ENCODE measurements at regions not wholly inside any gene's neighbourhood (a gene's known extent, or its start where the extent isn't known, plus 50 kb on each side); places are given as distances from the start of the nearest gene placed in this dataset.
"Not testable (repeated sequence)": the region's sequence is repeated elsewhere in the genome, so short reads cannot be mapped to it uniquely, and the experiment has no call there.

GRCh38 chr11:86749821-86750401, 50.4 kb upstream of the PRSS23 start:
- DNase-seq, result no peak

DNA sequence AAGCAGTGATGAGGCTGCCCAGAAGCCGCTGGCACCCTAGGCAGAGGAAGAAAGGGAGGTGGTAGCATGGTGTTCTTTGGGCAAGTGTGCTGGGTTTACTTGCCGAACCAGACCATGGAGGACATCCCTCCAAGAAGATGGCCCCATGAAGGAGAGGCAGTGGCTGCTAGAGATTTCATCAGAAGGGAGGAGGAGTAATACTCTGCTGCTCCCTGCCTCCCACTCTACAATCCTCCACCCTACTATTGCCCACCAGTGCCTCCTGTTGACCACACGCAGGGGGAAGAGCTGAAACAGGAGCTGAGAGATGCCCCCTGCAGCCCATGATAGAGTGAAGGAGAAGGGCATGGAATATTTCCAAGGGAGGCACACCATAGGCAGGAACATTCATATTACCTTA, 51.0 kb upstream of the PRSS23 start:
- no peak for DNase-seq

DNA sequence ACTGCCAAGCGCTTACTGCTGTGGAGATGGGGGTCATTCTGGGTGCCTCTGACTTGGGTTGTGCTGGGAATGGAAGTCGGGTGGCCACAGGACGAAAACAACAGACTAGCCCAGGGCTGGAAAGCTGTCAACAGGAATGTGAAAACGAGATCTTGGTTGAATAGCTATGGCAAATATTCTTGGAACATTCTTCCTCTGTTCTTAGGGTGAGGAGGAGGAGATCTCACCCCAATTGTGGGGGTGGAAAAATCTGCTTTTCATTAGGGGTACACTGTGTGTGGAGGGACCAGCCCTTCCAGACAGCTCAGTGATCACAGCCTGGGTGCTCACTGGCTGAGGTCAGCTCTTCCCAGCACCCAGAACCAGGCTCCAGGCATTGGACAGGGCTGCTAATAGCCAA, 52.0 kb upstream of the PRSS23 start:
- no peak for DNase-seq

DNA sequence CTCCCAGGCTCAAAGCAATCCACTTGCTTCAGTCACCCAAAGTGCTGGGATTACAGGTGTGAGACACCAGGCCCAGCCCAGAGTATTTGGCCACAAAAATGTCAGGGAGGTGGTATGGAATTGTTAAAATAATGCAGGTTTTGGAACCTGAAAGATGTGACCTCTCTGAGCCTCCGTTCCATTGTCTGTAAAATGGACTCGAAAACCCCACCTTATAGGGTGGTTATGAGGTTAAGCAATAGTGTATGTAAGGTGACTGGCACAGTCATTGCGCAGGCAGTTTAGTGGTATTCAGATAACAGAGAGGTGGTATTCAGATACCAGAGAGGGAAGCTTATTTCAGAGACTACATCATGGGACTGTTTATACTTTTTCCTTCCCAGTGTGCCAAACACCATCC, 52.5 kb upstream of the PRSS23 start:
- DNase-seq, result no peak

DNA sequence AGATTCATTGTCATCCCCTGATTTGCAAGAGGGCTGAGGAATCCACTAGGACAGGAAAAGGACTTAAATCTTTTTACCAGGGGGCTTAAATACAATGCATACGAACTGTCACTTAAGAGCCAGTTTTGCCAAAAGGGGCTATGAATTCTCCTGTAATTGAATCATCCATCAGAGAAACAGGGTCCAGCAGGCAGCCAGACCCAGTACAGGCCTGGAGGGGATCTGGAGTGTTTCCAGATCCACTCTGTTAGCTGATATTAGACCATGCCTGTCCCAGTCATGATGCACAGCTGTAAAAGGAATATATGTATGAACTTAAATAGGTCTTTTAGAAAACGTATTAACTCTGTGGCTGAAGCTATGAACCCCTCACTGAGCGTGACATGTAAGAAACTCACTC, 53.8 kb upstream of the PRSS23 start:
- no peak for DNase-seq

GRCh38 chr11:86745571-86745970, 54.8 kb upstream of the PRSS23 start:
- DNase-seq, result no peak

GRCh38 chr11:86743223-86744118, 56.9 kb upstream of the PRSS23 start:
- peak; percentile 56 for DNase-seq

- DNase-seq, result peak; percentile 68
Observed at GRCh38 chr11:86741839-86742805, 58.2 kb upstream of the PRSS23 start.

GRCh38 chr11:86741484-86741835, 58.9 kb upstream of the PRSS23 start:
- DNase-seq, result no peak

- DNase-seq, result no peak
Observed at GRCh38 chr11:86740628-86741483, 59.5 kb upstream of the PRSS23 start.

GRCh38 chr11:86738568-86738967, 61.8 kb upstream of the PRSS23 start:
- DNase-seq, result no peak

- no peak for DNase-seq
Observed at GRCh38 chr11:86737737-86738136, 62.6 kb upstream of the PRSS23 start.

DNA sequence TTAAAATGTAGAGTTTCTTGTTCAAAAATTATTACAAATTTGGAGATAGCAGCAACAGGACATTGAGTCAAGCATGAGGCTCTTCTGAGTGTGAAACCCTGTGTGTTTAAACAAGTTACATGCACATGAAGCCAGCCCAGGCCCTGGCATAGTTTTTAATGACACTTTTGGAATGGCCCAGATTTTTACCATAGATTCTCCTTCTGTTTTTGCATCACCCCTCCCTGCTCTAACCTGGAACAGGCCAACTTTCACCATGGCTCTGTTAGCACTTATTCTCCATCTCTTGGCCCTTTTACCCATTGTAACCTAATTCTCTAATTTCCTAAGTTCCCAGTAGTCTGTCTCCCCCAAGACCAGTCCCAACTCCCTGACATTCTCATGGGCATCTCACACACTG, 63.1 kb upstream of the PRSS23 start:
- DNase-seq, result no peak

DNA sequence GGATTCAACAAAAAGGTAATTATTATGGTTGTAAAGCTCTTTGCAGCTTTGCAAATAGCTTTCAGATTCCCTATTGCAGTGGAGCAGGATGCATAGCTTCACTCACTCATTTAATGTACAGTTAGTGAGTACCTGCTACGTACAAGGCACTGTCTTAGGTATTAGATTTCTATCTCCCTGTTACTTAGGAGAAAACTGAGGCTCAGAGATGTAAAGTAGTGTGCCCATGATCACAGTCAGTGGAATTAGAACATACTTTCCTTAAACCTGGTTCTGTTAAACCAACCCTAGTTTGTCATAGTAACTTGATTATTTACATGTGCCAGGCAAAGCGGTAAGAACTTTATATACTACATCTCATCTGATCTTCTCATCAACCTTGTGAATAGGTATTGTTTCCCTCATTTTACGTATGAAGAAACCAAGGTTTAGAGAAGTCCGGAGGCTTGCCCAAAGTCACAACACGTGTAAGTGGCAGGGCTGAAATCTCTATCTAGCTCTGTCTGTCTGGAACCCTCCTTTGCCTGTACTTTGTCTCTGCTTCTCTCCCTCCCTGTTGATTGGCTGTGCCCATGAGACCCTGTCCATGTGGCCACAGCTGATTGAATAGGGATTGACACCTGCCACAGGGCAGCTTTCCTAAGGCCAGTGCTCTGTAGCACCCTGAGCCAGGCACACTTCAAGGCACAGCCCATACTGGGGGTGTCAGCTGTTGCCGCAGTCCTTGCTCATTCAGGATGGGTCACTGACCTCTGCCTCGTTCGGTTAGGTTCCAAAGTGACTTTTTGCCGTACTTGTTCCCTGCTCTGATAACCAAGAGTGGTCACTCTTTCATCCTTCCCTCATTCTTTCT, 63.8 kb upstream of the PRSS23 start:
- no peak for DNase-seq

DNA sequence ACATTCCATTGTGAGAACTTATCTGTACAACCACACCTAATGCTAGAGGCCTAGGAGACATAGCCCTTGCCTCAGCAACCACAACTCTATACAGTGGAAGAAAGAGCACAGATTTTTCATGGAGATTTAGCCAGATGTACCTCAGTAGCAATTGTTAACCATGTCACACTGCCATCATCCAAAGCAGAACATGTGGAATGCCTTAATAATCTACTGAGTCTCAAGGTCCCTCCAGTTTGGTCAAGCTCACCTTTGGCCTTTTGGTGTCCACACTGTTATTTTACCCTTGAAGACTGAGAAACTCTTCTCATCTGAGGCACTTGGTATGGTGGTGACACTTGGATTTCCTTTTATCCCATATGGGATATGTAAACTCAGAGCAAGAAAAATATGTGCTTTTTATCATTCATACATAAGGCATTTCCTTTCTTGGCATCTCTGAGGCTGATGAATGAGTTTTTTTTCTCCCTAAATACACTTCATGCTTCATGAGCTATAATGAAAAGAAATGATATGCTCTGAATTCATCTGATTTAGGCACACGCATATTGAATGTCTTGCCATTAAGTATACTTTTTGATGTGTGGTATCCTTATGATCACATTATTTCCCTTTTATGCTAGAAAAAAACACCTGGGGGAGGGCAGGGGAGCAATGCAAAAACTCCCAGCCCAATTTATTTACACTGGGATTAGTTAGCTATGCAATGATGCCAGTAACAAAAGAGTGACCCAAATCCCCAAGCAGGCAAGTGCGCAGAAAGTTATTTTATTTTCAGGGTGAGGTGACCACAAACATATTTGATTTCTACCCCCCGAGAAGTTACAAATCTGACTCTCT, 63.3 kb upstream of the ME3 start:
- no peak for DNase-seq

GRCh38 chr11:86732739-86733138, 60.3 kb upstream of the ME3 start:
- DNase-seq, result not testable (repeated sequence)

DNA sequence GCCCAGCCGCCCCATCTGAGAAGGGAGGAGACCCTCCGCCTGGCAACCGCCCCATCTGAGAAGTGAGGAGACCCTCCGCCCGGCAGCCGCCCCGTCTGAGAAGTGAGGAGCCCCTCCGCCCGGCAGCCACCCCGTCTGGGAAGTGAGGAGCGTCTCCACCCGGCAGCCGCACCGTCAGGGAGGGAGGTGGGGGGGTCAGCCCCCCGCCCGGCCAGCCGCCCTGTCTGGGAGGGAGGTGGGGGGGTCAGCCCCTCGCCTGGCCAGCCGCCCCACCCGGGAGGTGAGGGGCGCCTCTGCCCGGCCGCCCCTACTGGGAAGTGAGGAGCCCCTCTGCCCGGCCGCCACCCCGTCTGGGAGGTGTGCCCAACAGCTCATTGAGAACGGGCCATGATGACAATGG, 59.9 kb upstream of the ME3 start:
- DNase-seq, result not testable (repeated sequence)

GRCh38 chr11:86729576-86729975, 57.2 kb upstream of the ME3 start:
- not testable (repeated sequence) for DNase-seq

- no peak for DNase-seq
Observed at GRCh38 chr11:86728562-86728961, 56.1 kb upstream of the ME3 start.

- DNase-seq, result no peak
Observed at GRCh38 chr11:86726770-86727504, 54.5 kb upstream of the ME3 start.
